H1 (cell line): ENCODE measurements at regions not wholly inside any gene's neighbourhood (a gene's known extent, or its start where the extent isn't known, plus 50 kb on each side); places are given as distances from the start of the nearest gene placed in this dataset.

ENCODE experiments used
- CTCF ChIA-PET: fragments of 300-600 bp; sonication (Branson Sonifier 250); formaldehyde crosslinking; loops from one replicate; lab custom pipeline; 2021; ENCODE audit not compliant: partially characterized antibody; lab: Charles Lee
- POLR2A ChIA-PET: fragments of 300-600 bp; sonication (Branson Sonifier 250); formaldehyde crosslinking; loops from one replicate; lab custom pipeline; 2021; ENCODE audit warnings: inconsistent platforms; ENCODE audit not compliant: partially characterized antibody; lab: Charles Lee
- DNase-seq, 2 experiments: peaks; one replicate each; pipeline versions ENCODE4 v3.0.0 to v3.0.0-alpha.2; 2010 to 2022; ENCODE audit warnings: low spot score in 2 of 2, low read depth in 1 of 2, mixed read lengths in 1 of 2
- FAIRE-seq: peaks from 2 replicates; lab custom pipeline; 2011; peaks lifted over from hg19 to GRCh38; lab: Jason Lieb, UNC
- H2AFZ ChIP-seq: 2 replicates; pipeline ENCODE4 v1.8.1; 2012; ENCODE audit warnings: low read length, inconsistent platforms
- H2AK5ac ChIP-seq: 2 replicates; pipeline ENCODE4 v1.6.1; 2013; ENCODE audit warnings: low read depth, low read length
- H2BK120ac ChIP-seq: replicated peaks from 2 replicates; pipeline ENCODE3; 2013; ENCODE audit warnings: low read depth, low read length, inconsistent platforms
- H2BK12ac ChIP-seq: 2 replicates; pipeline ENCODE4 v1.6.1; 2013; ENCODE audit warnings: low read depth, low read length
- H2BK15ac ChIP-seq: 2 replicates; pipeline ENCODE4 v1.6.1; 2013; ENCODE audit warnings: low read length
- H2BK20ac ChIP-seq: 2 replicates; pipeline ENCODE4 v1.6.1; 2013; ENCODE audit warnings: low read length
- H2BK5ac ChIP-seq: 2 replicates; pipeline ENCODE4 v1.6.1; 2013; ENCODE audit warnings: low read depth, low read length
- H3K14ac ChIP-seq: 2 replicates; pipeline ENCODE4 v1.6.1; 2013; ENCODE audit warnings: inconsistent platforms; ENCODE audit not compliant: insufficient read length
- H3K18ac ChIP-seq: 2 replicates; pipeline ENCODE4 v1.6.1; 2013; ENCODE audit warnings: low read length; ENCODE audit errors: extremely low read depth
- H3K23ac ChIP-seq: 2 replicates; pipeline ENCODE4 v1.6.1; 2013; ENCODE audit warnings: inconsistent platforms; ENCODE audit not compliant: insufficient read length
- H3K23me2 ChIP-seq: 2 replicates; pipeline ENCODE4 v1.6.1; 2013; ENCODE audit warnings: low read depth, low read length
- H3K27ac ChIP-seq: 2 replicates; pipeline ENCODE4 v1.6.1; 2011; ENCODE audit warnings: low read depth, low read length, inconsistent platforms
- H3K27me3 ChIP-seq, 4 experiments: replicated peaks in 1 of 4; 1 replicate in 1 of 4; 2 replicates in 3 of 4; pipeline versions ENCODE4 v1.6.1 to v1.8.1; 2011 to 2013; ENCODE audit warnings: low read length in 3 of 4, mild to moderate bottlenecking in 3 of 4, inconsistent platforms in 2 of 4, mixed read lengths in 2 of 4, moderate library complexity in 1 of 4; ENCODE audit not compliant: control insufficient read depth in 3 of 4, insufficient read depth in 3 of 4; ENCODE audit errors: extremely low read depth in 1 of 4
- H3K36me3 ChIP-seq, 4 experiments: 2 replicates each; pipeline versions ENCODE4 v1.6.1 to v1.8.1; 2011 to 2013; ENCODE audit warnings: mild to moderate bottlenecking in 4 of 4, low read length in 3 of 4, moderate library complexity in 2 of 4, control low read depth in 1 of 4, inconsistent platforms in 1 of 4; ENCODE audit not compliant: insufficient read depth in 4 of 4, control insufficient read depth in 2 of 4
- H3K4ac ChIP-seq: replicated peaks from 2 replicates; pipeline ENCODE3; 2013; ENCODE audit warnings: low read length, low read depth, mixed read lengths, inconsistent platforms; ENCODE audit not compliant: insufficient read length
- H3K4me1 ChIP-seq, 4 experiments: replicated peaks in 1 of 4; 1 replicate in 1 of 4; 2 replicates in 3 of 4; pipeline versions ENCODE4 v1.6.1 to v1.8.1; 2011 to 2013; ENCODE audit warnings: low read length in 3 of 4, inconsistent platforms in 2 of 4, mixed read lengths in 1 of 4; ENCODE audit not compliant: insufficient read depth in 4 of 4, control insufficient read depth in 3 of 4
- H3K4me2 ChIP-seq, 2 experiments: 2 replicates each; pipeline versions ENCODE4 v1.6.1 to v1.8.1; 2011 to 2013; ENCODE audit warnings: low read depth in 2 of 2, low read length in 2 of 2, control low read depth in 1 of 2, inconsistent platforms in 1 of 2, mild to moderate bottlenecking in 1 of 2; ENCODE audit not compliant: insufficient read depth in 1 of 2
- H3K4me3 ChIP-seq, 4 experiments: fragments of 200-600, 300-600 bp in 1 of 4; sonication (generic), shearing (Covaris generic), sonication (Bioruptor Twin) in 1 of 4; 2 replicates each; pipeline versions ENCODE4 v1.5.1 to v1.8.1; 2011 to 2016; ENCODE audit warnings: low read length in 4 of 4, low read depth in 3 of 4, control low read depth in 2 of 4, inconsistent platforms in 2 of 4, mild to moderate bottlenecking in 2 of 4, mixed read lengths in 1 of 4, moderate library complexity in 1 of 4; ENCODE audit not compliant: insufficient read depth in 2 of 4; ENCODE audit errors: extremely low read depth in 1 of 4
- H3K56ac ChIP-seq: replicated peaks from 2 replicates; pipeline ENCODE3; 2013; ENCODE audit warnings: low read depth, mild to moderate bottlenecking, mixed read lengths, low read length, inconsistent platforms; ENCODE audit not compliant: insufficient read length
- H3K79me1 ChIP-seq: 2 replicates; pipeline ENCODE4 v1.6.1; 2013; ENCODE audit warnings: low read depth, low read length, control low read depth
- H3K79me2 ChIP-seq, 2 experiments: 2 replicates each; pipeline versions ENCODE4 v1.6.1 to v1.8.1; 2012 to 2013; ENCODE audit warnings: low read length in 2 of 2, mild to moderate bottlenecking in 2 of 2, inconsistent platforms in 1 of 2; ENCODE audit not compliant: insufficient read depth in 2 of 2, control insufficient read depth in 1 of 2
- H3K9ac ChIP-seq, 4 experiments: replicated peaks in 1 of 4; 1 replicate in 1 of 4; 2 replicates in 3 of 4; pipeline versions ENCODE4 v1.6.1 to v1.8.1; 2011 to 2013; ENCODE audit warnings: low read depth in 3 of 4, low read length in 3 of 4, control low read depth in 2 of 4, mild to moderate bottlenecking in 2 of 4, moderate library complexity in 2 of 4, inconsistent platforms in 1 of 4; ENCODE audit errors: extremely low read depth in 1 of 4
- H3K9me3 ChIP-seq, 2 experiments: 2 replicates each; pipeline versions ENCODE4 v1.6.1 to v1.8.1; 2012 to 2013; ENCODE audit warnings: mild to moderate bottlenecking in 2 of 2, moderate library complexity in 2 of 2, control low read depth in 1 of 2, inconsistent platforms in 1 of 2, low read depth in 1 of 2, low read length in 1 of 2, mixed read lengths in 1 of 2; ENCODE audit not compliant: insufficient read depth in 2 of 2
- H4K20me1 ChIP-seq, 2 experiments: replicated peaks in 1 of 2; 2 replicates each; pipeline versions ENCODE3 to v1.8.1; 2011 to 2013; ENCODE audit warnings: inconsistent platforms in 2 of 2, low read length in 2 of 2, mild to moderate bottlenecking in 1 of 2; ENCODE audit not compliant: insufficient read depth in 2 of 2, control insufficient read depth in 1 of 2
- H4K5ac ChIP-seq: 2 replicates; pipeline ENCODE4 v1.6.1; 2013; ENCODE audit warnings: low read length, low read depth, mixed read lengths, inconsistent platforms; ENCODE audit not compliant: insufficient read length
- H4K8ac ChIP-seq: 2 replicates; pipeline ENCODE4 v1.8.0; 2013; ENCODE audit warnings: mild to moderate bottlenecking, moderate library complexity, low read length, inconsistent platforms; ENCODE audit not compliant: insufficient read depth; ENCODE audit errors: extremely low read depth
- H4K91ac ChIP-seq: replicated peaks from 2 replicates; pipeline ENCODE3; 2013; ENCODE audit warnings: low read length, mixed read lengths, inconsistent platforms; ENCODE audit not compliant: insufficient read length
- BACH1 ChIP-seq: IDR thresholded peaks from 2 replicates; pipeline ENCODE4 v1.6.1; 2012; ENCODE audit warnings: low read length, improper control_type of control experiment
- BCL11A ChIP-seq, 2 experiments: IDR thresholded peaks; one replicate each; pipeline ENCODE4 v1.6.1; 2011; ENCODE audit warnings: low read depth in 2 of 2, low read length in 2 of 2, mild to moderate bottlenecking in 2 of 2
- CHD2 ChIP-seq: IDR thresholded peaks from 2 replicates; pipeline ENCODE4 v1.6.1; 2012; ENCODE audit warnings: low read length, improper control_type of control experiment
- E2F6 ChIP-seq: IDR thresholded peaks from 2 replicates; pipeline ENCODE4 v1.6.1; 2012; ENCODE audit warnings: inconsistent platforms
- EZH2 ChIP-seq: fragments of 200-600 bp; sonication (generic); IDR thresholded peaks from 2 replicates; pipeline ENCODE4 v1.7.1; 2012; ENCODE audit warnings: low read depth, mild to moderate bottlenecking, moderate library complexity, low read length, inconsistent platforms; ENCODE audit not compliant: severe bottlenecking
- JUN ChIP-seq: IDR thresholded peaks from 2 replicates; pipeline ENCODE4 v1.6.1; 2011; ENCODE audit warnings: low read depth, mild to moderate bottlenecking, improper control_type of control experiment, low read length
- KDM4A ChIP-seq: IDR thresholded peaks from one replicate; pipeline ENCODE4 v1.7.1; 2012; ENCODE audit warnings: low read depth, mild to moderate bottlenecking, moderate library complexity, low read length, inconsistent platforms; ENCODE audit not compliant: severe bottlenecking
- MAX ChIP-seq: IDR thresholded peaks from 2 replicates; pipeline ENCODE4 v1.6.1; 2012; ENCODE audit warnings: inconsistent platforms
- POLR2AphosphoS5 ChIP-seq: IDR thresholded peaks from 2 replicates; pipeline ENCODE4 v1.6.1; 2011; ENCODE audit warnings: low read depth, low read length
- RBBP5 ChIP-seq: IDR thresholded peaks from 2 replicates; pipeline ENCODE4 v1.7.1; 2012; ENCODE audit warnings: low read depth, mild to moderate bottlenecking, inconsistent platforms, low read length, moderate library complexity, borderline replicate concordance
- RFX5 ChIP-seq: IDR thresholded peaks from 2 replicates; pipeline ENCODE4 v1.6.1; 2011; ENCODE audit warnings: low read depth, low read length, improper control_type of control experiment, borderline replicate concordance
- RXRA ChIP-seq: IDR thresholded peaks from 2 replicates; pipeline ENCODE4 v1.6.1; 2011; ENCODE audit warnings: low read depth, mild to moderate bottlenecking, low read length, moderate library complexity; ENCODE audit not compliant: insufficient read depth
- SAP30 ChIP-seq: fragments of 300-600 bp; sonication (generic); IDR thresholded peaks from 2 replicates; pipeline ENCODE4 v1.7.1; 2012; ENCODE audit warnings: low read length, moderate library complexity, mild to moderate bottlenecking, inconsistent platforms; ENCODE audit not compliant: insufficient read depth, insufficient replicate concordance
- TCF12 ChIP-seq: IDR thresholded peaks from 2 replicates; pipeline ENCODE4 v1.6.1; 2011; ENCODE audit warnings: low read depth, mild to moderate bottlenecking, low read length
- WGBS, 2 experiments: shearing (Covaris generic) in 1 of 2; methylation state at CpG; one replicate each; pipeline versions ENCODE4 v1.1.6 to v1.1.7; 2013 to 2015; ENCODE audit warnings: low lambda C conversion rate in 2 of 2, mixed read lengths in 2 of 2, inconsistent platforms in 1 of 2, low coverage in 1 of 2, missing lambda C conversion rate in 1 of 2; ENCODE audit not compliant: insufficient replicate concordance in 2 of 2, insufficient coverage in 1 of 2, insufficient read length in 1 of 2; ENCODE audit errors: extremely low coverage in 1 of 2, missing lambda C conversion rate in 1 of 2; 5-methylcytosine and 5-hydroxymethylcytosine counted together

DNA sequence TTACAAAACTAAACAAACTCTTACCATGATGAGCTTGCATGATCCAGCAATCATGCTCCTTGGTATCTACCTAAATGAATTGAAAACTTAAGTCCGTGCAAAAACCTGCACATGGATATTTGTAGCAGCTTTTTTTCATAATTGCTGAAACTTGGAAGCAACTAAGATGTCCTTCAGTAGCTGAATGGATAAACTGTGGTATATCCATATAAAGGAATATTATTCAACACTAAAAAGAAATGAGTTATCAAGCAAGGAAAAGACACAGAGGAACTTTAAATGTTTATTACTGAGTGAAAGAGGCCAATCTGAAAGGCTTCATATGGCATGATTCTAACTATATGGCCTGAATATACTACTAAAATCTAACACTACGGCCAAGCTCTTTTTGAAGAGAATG is 139.1 kb upstream of the ZNF608 start:
- ChIA-PET POLR2A (no interaction called here), CTCF (no interaction called here)
- H3K9ac ChIP-seq = no peak overlapping the region
- H3K36me3 ChIP-seq = no peaks in the 10 kb centered on the region; a peak in 1 of 8 replicates
- FAIRE-seq (no peak), DNase-seq (no peak)
- no peak overlapping the region for H2BK20ac ChIP-seq
- H3K27ac ChIP-seq = no peak overlapping the region
- no peak overlapping the region for H3K14ac ChIP-seq
- H2AFZ ChIP-seq = no peak overlapping the region
- H3K23ac ChIP-seq = no peak overlapping the region
- no peaks in the 10 kb centered on the region for H3K23me2 ChIP-seq
- no peak overlapping the region for H3K4ac ChIP-seq
- no peak overlapping the region for H2BK12ac ChIP-seq
- no peaks in the 10 kb centered on the region for H3K27me3 ChIP-seq
- H2BK5ac ChIP-seq = no peak overlapping the region
- 88% methylated on average over 2 of the region's 2 CpGs; no CpG with 5 or more reads in 1 of the 2 experiments for WGBS, 2 experiments
- no peaks in the 10 kb centered on the region for H3K79me2 ChIP-seq
- H3K4me1 ChIP-seq = peaks cover 0 to 9% (median 5%) of the 10 kb centered on the region in 4 experiments; a peak in 5 of 7 replicates
- H3K79me1 ChIP-seq = no peaks in the 10 kb centered on the region
- no peak overlapping the region for H3K4me2 ChIP-seq
- no peak overlapping the region for H4K91ac ChIP-seq
- no peak overlapping the region for H3K56ac ChIP-seq
- no peak overlapping the region for H4K5ac ChIP-seq
- H3K9me3 ChIP-seq = peaks cover 2 to 7% of the 10 kb centered on the region in 2 experiments; a peak in 1 of 4 replicates
- H3K18ac ChIP-seq = no peak overlapping the region
- no peak overlapping the region for H2BK15ac ChIP-seq
- no peak overlapping the region for H2BK120ac ChIP-seq
- no peaks in the 10 kb centered on the region for H4K20me1 ChIP-seq
- H3K4me3 ChIP-seq = no peak overlapping the region
- H4K8ac ChIP-seq = no peak overlapping the region
- no peak overlapping the region for H2AK5ac ChIP-seq
- TF ChIP-seq BACH1 (no peak), CHD2 (no peak), KDM4A (no peak), BCL11A (IDR thresholded peaks at IDR 0.05; ENCODE audit: low read depth in 2 of 2, low read length in 2 of 2) (no peak), JUN (no peak), E2F6 (no peak), RXRA (no peak), EZH2 (no peak), SAP30 (no peak), MAX (no peak), RFX5 (no peak), TCF12 (no peak), RBBP5 (no peak), POLR2AphosphoS5 (no peak)
